HCT116 (cell line): ENCODE measurements at regions not wholly inside any gene's neighbourhood (a gene's known extent, or its start where the extent isn't known, plus 50 kb on each side); places are given as distances from the start of the nearest gene placed in this dataset.

ENCODE experiments used
- ATAC-seq: fragments of 200-7000 bp; cut with Tn5 transposase; 2 replicates; pipeline ENCODE4 v1.9.1; 2020; ENCODE audit warnings: mild to moderate bottlenecking, moderate library complexity
- BruUV-seq: library from RNA; stranded (reverse); fragments of 400-500 nt; replicated peaks from 2 replicates; lab custom pipeline; 2021; lab: Mats Ljungman, UMichigan
- CTCF ChIA-PET: fragments of 300-600 bp; sonication (Branson Sonifier 250); formaldehyde crosslinking; loops from one replicate; lab custom pipeline; 2021; ENCODE audit warnings: antibody characterized with exemption; lab: Charles Lee
- POLR2A ChIA-PET: fragments of 300-600, 350-600 bp; sonication (Branson Sonifier 250); formaldehyde crosslinking; loops from one replicate; lab custom pipeline; 2021; ENCODE audit warnings: antibody characterized with exemption; lab: Charles Lee
- RAD21 ChIA-PET, 2 experiments: fragments of 300-600 bp; sonication (Branson Sonifier 250); formaldehyde crosslinking; loops; one replicate each; lab custom pipeline; 2023; ENCODE audit warnings: low total read pairs in 2 of 2; ENCODE audit not compliant: uncharacterized antibody in 2 of 2, unreplicated experiment in 2 of 2, low non-redundant PET in 1 of 2; lab: Charles Lee
- DNase-seq: peaks from one replicate; pipeline ENCODE4 v3.0.0-alpha.2; 2010; ENCODE audit warnings: low read depth, low spot score
- H2AFZ ChIP-seq: fragments of 200-600 bp; shearing (Covaris generic), sonication (generic); 2 replicates; pipeline ENCODE4 v1.6.1; 2017; ENCODE audit warnings: low read depth, mixed run types, mixed read lengths, antibody characterized with exemption, low read length; ENCODE audit not compliant: poor library complexity, severe bottlenecking
- H3K27ac ChIP-seq: 2 replicates; pipeline ENCODE4 v1.5.1; 2012; ENCODE audit warnings: low read depth, low read length
- H3K27me3 ChIP-seq: fragments of 200-600 bp; sonication (generic); 2 replicates; pipeline ENCODE4 v1.6.1; 2016; ENCODE audit warnings: mixed run types, low read length, mixed read lengths; ENCODE audit not compliant: insufficient read depth
- H3K36me3 ChIP-seq, 2 experiments: fragments of 200-500 bp in 1 of 2; fragments of 200-600 bp in 1 of 2; sonication (Bioruptor generic) in 1 of 2; sonication (generic) in 1 of 2; 2 replicates each; pipeline versions ENCODE4 v1.5.1 to v1.6.1; 2014 to 2016; ENCODE audit warnings: low read length in 2 of 2, inconsistent platforms in 1 of 2, mixed read lengths in 1 of 2, mixed run types in 1 of 2; ENCODE audit not compliant: insufficient read depth in 2 of 2, control insufficient read depth in 1 of 2
- H3K4me1 ChIP-seq, 2 experiments: fragments of 200-600 bp in 1 of 2; sonication (generic) in 1 of 2; 2 replicates each; pipeline versions ENCODE4 v1.5.1 to v1.6.1; 2012 to 2017; ENCODE audit warnings: low read length in 2 of 2, inconsistent platforms in 1 of 2, mild to moderate bottlenecking in 1 of 2, mixed read lengths in 1 of 2, mixed run types in 1 of 2, moderate library complexity in 1 of 2; ENCODE audit not compliant: insufficient read depth in 2 of 2, control insufficient read depth in 1 of 2
- H3K4me2 ChIP-seq: fragments of 200-600 bp; sonication (generic); 2 replicates; pipeline ENCODE4 v1.6.1; 2017; ENCODE audit warnings: mixed run types, low read length, mixed read lengths
- H3K4me3 ChIP-seq, 2 experiments: fragments of 200-600 bp in 1 of 2; sonication (generic) in 1 of 2; replicated peaks in 1 of 2; 2 replicates each; pipeline ENCODE4 v1.5.1; 2011 to 2016; ENCODE audit warnings: low read length in 2 of 2, control low read depth in 1 of 2, low read depth in 1 of 2, mild to moderate bottlenecking in 1 of 2, mixed read lengths in 1 of 2, mixed run types in 1 of 2
- H3K79me2 ChIP-seq: fragments of 200-600 bp; sonication (generic); 2 replicates; pipeline ENCODE4 v1.6.1; 2017; ENCODE audit warnings: mild to moderate bottlenecking, mixed run types, low read length, moderate library complexity, mixed read lengths; ENCODE audit not compliant: insufficient read depth
- H3K9ac ChIP-seq: fragments of 200-600 bp; sonication (generic); 2 replicates; pipeline ENCODE4 v1.6.1; 2016; ENCODE audit warnings: low read length, mixed read lengths
- H3K9me2 ChIP-seq: fragments of 200-600 bp; sonication (generic), shearing (Covaris generic); 2 replicates; pipeline ENCODE4 v1.6.1; 2017; ENCODE audit warnings: mixed run types, mild to moderate bottlenecking, moderate library complexity; ENCODE audit not compliant: insufficient read depth
- H3K9me3 ChIP-seq, 2 experiments: fragments of 200-500 bp in 1 of 2; fragments of 200-600 bp in 1 of 2; sonication (Bioruptor generic) in 1 of 2; sonication (generic) in 1 of 2; 2 replicates each; pipeline ENCODE4 v1.6.1; 2014 to 2017; ENCODE audit warnings: low read length in 2 of 2, mixed read lengths in 2 of 2, inconsistent platforms in 1 of 2, low read depth in 1 of 2, mild to moderate bottlenecking in 1 of 2, mixed run types in 1 of 2, moderate library complexity in 1 of 2; ENCODE audit not compliant: control insufficient read depth in 1 of 2, insufficient read depth in 1 of 2
- H4K20me1 ChIP-seq: fragments of 200-600 bp; sonication (generic), shearing (Covaris generic); 2 replicates; pipeline ENCODE4 v1.6.1; 2017; ENCODE audit warnings: mixed run types, mild to moderate bottlenecking, moderate library complexity; ENCODE audit not compliant: insufficient read depth
- CBX3 ChIP-seq: IDR thresholded peaks from 2 replicates; pipeline ENCODE4 v1.6.1; 2012; ENCODE audit warnings: low read depth
- CEBPB ChIP-seq: IDR thresholded peaks from 2 replicates; pipeline ENCODE4 v1.6.1; 2012; ENCODE audit warnings: low read depth
- EGR1 ChIP-seq: IDR thresholded peaks from 2 replicates; pipeline ENCODE4 v1.6.1; 2012; ENCODE audit warnings: low read depth
- EZH2 ChIP-seq: fragments of 200-600 bp; sonication (generic); IDR thresholded peaks from 2 replicates; pipeline ENCODE4 v1.6.1; 2017; ENCODE audit warnings: antibody characterized with exemption, mixed run types
- EZH2phosphoT487 ChIP-seq: fragments of 200-600 bp; IDR thresholded peaks from 2 replicates; pipeline ENCODE4 v1.6.1; 2018; ENCODE audit warnings: antibody characterized with exemption, borderline replicate concordance
- FOSL1 ChIP-seq: IDR thresholded peaks from 2 replicates; pipeline ENCODE4 v1.6.1; 2012; ENCODE audit warnings: low read depth
- MAX ChIP-seq: IDR thresholded peaks from 2 replicates; pipeline ENCODE4 v1.6.1; 2012
- POLR2AphosphoS5 ChIP-seq: IDR thresholded peaks from 2 replicates; pipeline ENCODE4 v1.6.1; 2011; ENCODE audit warnings: mild to moderate bottlenecking, low read depth, low read length, moderate library complexity
- REST ChIP-seq: IDR thresholded peaks from 2 replicates; pipeline ENCODE4 v1.6.1; 2012; ENCODE audit warnings: low read depth
- YY1 ChIP-seq: IDR thresholded peaks from 2 replicates; pipeline ENCODE4 v1.6.1; 2011; ENCODE audit warnings: low read length, low read depth, moderate library complexity, mild to moderate bottlenecking; ENCODE audit not compliant: insufficient replicate concordance; ENCODE audit errors: extremely low read depth
- ZBTB33 ChIP-seq: IDR thresholded peaks from 2 replicates; pipeline ENCODE4 v1.6.1; 2011; ENCODE audit warnings: mild to moderate bottlenecking, low read length, moderate library complexity; ENCODE audit not compliant: insufficient replicate concordance; ENCODE audit errors: extremely low read depth
- ZFX ChIP-seq: fragments of 450-650 bp; IDR thresholded peaks from 2 replicates; pipeline ENCODE4 v1.6.1; 2017
- intact Hi-C: fragments of 100-400 bp; cut with micrococcal nuclease; formaldehyde crosslinking; loops from 2 replicates; pipeline ENCODE4 v1.10.0; 2022
- TF ChIP-seq, protein P1 (sequence below): IDR thresholded peaks from 2 replicates; pipeline ENCODE4 v1.6.1; 2012

DNA sequence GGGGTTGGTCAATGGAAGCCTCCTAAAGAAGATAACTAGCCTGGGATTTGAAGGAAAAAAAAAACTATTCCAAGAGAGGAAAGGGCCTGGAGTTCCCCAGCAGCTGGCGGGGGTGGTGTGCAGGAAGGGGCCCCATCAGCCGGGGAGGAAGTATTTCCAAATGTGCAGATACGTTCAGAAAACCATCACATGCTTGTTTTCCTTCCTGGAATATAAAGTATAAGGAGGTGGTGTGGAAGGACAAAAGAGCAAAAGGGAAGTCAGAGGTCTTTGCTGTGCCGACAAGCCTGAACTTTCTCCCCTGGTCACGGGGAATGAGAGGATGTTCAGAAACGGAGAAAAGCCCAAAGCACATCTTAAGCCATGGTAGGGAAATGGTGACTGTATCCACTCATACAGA lies 72.0 kb upstream of the BACE2 start:
- no peaks in the 10 kb centered on the region for H3K36me3 ChIP-seq
- ChIA-PET CTCF (no interaction called here), POLR2A (no interaction called here), RAD21 (no interaction called here)
- no peaks in the 10 kb centered on the region for H4K20me1 ChIP-seq
- TF ChIP-seq CBX3 (no peak), FOSL1 (no peak), POLR2AphosphoS5 (no peak), REST (no peak), CEBPB (no peak), EGR1 (no peak), ZBTB33 (no peak), MAX (no peak), YY1 (no peak), ZFX (no peak), EZH2 (no peak), EZH2phosphoT487 (no peak)
- TF ChIP-seq, protein P1, sequence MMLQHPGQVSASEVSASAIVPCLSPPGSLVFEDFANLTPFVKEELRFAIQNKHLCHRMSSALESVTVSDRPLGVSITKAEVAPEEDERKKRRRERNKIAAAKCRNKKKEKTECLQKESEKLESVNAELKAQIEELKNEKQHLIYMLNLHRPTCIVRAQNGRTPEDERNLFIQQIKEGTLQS = no peak
- DNase-seq (no peak), ATAC-seq (no peak)
- 0 out of 2 replicates have a peak, but pooled peaks cover 12% of the 10 kb centered on the region for H3K27me3 ChIP-seq
- intact Hi-C loops = no loop called here
- H3K9me3 ChIP-seq = no peaks in the 10 kb centered on the region
- H3K4me1 ChIP-seq = no peaks in the 10 kb centered on the region
- H3K4me3 ChIP-seq = no peak overlapping the region
- H3K79me2 ChIP-seq = no peaks in the 10 kb centered on the region
- BruUV-seq = no TSS peak
- no peak overlapping the region for H3K9ac ChIP-seq
- no peak overlapping the region for H2AFZ ChIP-seq
- no peak overlapping the region for H3K4me2 ChIP-seq
- H3K27ac ChIP-seq = no peak overlapping the region
- H3K9me2 ChIP-seq = no peaks in the 10 kb centered on the region
